Heart right ventricle (tissue), 16 donors: ENCODE measurements at regions not wholly inside any gene's neighbourhood (a gene's known extent, or its start where the extent isn't known, plus 50 kb on each side); places are given as distances from the start of the nearest gene placed in this dataset.
A peak's percentile ranks its signal among the peaks of the same experiment; 100 is the strongest.
"Not testable (repeated sequence)": the region's sequence is repeated elsewhere in the genome, so short reads cannot be mapped to it uniquely, and the experiment has no call there.

Experiments
- ATAC-seq, 8 donors: fragments of 200-7000 bp; cut with Tn5 transposase; one replicate each; pipeline ENCODE4 v1.9.1; 2020; ENCODE audit warnings: mild to moderate bottlenecking in 8 of 8, moderate library complexity in 8 of 8, moderate number of reproducible peaks in 1 of 8
- DNase-seq, 2 donors: peaks; one replicate each; pipeline ENCODE4 v3.0.0-alpha.2; 2020
- H3K27ac ChIP-seq, 10 donors: fragments of 200-600 bp; sonication (generic) in 2 of 10; one replicate each; pipeline versions ENCODE4 v1.5.0 to v1.8.0; 2020 to 2022; ENCODE audit warnings: mild to moderate bottlenecking in 3 of 10
- H3K27me3 ChIP-seq, 7 donors: fragments of 200-600 bp; one replicate each; pipeline ENCODE4 v1.8.0; 2021 to 2022; ENCODE audit warnings: mild to moderate bottlenecking in 2 of 7
- H3K36me3 ChIP-seq, 9 donors: fragments of 200-600 bp; sonication (generic) in 1 of 9; one replicate each; pipeline versions ENCODE4 v1.5.0 to v1.8.0; 2020 to 2022; ENCODE audit warnings: mild to moderate bottlenecking in 2 of 9
- H3K4me1 ChIP-seq, 9 donors: fragments of 200-600 bp; sonication (generic) in 1 of 9; one replicate each; pipeline versions ENCODE4 v1.5.0 to v1.8.0; 2020 to 2022; ENCODE audit warnings: mild to moderate bottlenecking in 4 of 9
- H3K4me3 ChIP-seq, 10 donors: fragments of 200-600 bp; sonication (generic) in 2 of 10; one replicate each; pipeline versions ENCODE4 v1.5.0 to v1.8.0; 2020 to 2022; ENCODE audit warnings: mild to moderate bottlenecking in 7 of 10, moderate library complexity in 2 of 10
- H3K9me3 ChIP-seq, 11 donors: fragments of 200-600 bp in 10 of 11; sonication (generic) in 2 of 11; one replicate each; pipeline versions ENCODE4 v1.5.0 to v1.8.0; 2013 to 2022; ENCODE audit warnings: mild to moderate bottlenecking in 2 of 11, control low read depth in 1 of 11, moderate library complexity in 1 of 11
- WGBS, 2 donors: extraction: QIAGEN DNeasy Blood & Tissue Kit; methylation state at CpG; one replicate each; pipeline ENCODE4 v1.1.7; 2013; ENCODE audit warnings: inconsistent platforms in 1 of 2; 5-methylcytosine and 5-hydroxymethylcytosine counted together
- intact Hi-C, 10 donors: fragments of 100-400 bp; cut with DNase I; formaldehyde crosslinking; loops; one replicate each; pipeline versions ENCODE4 v1.11.1 to v1.14.2; 2022
- TF ChIP-seq, protein P1 (sequence below), 9 donors: fragments of 200-600 bp; sonication (generic) in 2 of 9; IDR thresholded peaks; one replicate each; pipeline versions ENCODE4 v1.5.0 to v1.8.0; 2021 to 2022; ENCODE audit warnings: antibody characterized with exemption in 9 of 9, mild to moderate bottlenecking in 5 of 9, moderate library complexity in 1 of 9
- donor health status: Arrhythmogenic right ventricular cardiomyopathy.
- donor health status: ischemic (EF 13 %, LVEDD 7.1; RV severe dilation, severe dysfunction).
- donor health status: healthy with polysubstance abuse.
- donor health status: DM: no; HTN: yes; CAD: no.
- donor health status: DM: no; HTN: no; CAD: no.
- donor health status: ischemic (EF 25% LVEDD 6.9; RV normal size, moderate dysfunction).
- donor health status: ischemic (EF 25% LVEDD 5.7; RV mildly dilated, moderate dysfunction).
- donor health status: healthy.
- donor health status: DM: yes; HTN: yes; CAD: no.
- donor health status: Ischemic cardiomyopathy.
- donor health status: ischemic (EF 35%, LVEDD 5.7; RV mildly dilated, moderate dysfunction).
- donor health status: nonischemic (EF 11% LVEDD 7.7; RV severe dilation, severe dysfunction).
- donor health status: DM: yes; HTN: yes; CAD: no.
- donor health status: PGD.
- donor health status: ischemic (EF 29% LVEDD 5.4; RV normal size, mild dysfunction).
- donor health status: nonischemic (EF 23%, LVEDD 6.1; RV moderate dilation, normal function).

DNA sequence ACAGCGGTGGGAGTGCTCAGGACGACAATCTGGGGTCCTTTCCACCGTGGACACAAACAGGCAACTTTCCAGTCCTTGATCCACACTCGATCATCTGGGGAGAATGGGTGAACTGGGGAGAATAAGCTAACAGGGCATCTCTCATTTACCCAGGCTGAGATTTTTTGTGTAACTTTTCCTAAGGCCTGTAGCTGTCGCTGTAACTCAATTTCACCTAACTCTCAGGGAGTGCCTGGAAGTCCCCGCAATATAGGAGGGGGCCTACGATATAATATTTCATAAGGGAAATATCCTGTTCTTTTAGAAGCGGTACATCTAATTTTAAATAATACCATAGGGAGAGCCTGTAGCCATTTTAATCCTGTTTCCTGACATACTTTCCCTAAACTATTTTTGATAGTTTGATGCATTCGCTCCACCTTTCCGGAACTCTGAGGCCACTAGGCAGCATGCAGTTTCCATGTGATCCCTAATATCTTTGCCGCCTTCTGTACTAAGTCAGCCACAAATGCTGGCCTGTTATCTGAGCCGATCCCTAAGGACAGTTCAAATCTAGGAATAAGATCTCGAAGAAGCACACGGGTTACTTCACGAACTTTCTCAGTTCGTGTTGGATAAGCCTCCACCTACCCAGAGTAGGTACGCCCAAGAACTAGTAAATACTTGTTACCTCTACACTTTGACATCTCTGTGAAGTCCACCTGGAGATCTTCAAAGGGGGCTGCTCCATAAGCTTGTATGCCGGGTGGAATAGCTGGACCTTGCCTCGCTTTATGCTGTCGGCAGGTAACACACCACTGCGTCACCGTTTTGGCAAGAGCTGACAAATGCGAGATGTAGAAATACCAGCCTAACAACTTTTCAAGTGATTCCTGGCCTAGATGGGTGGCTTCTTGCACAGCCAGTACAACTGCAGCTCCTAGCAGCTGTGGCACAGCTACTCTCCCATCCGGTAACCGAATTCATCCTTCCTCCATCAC is 155.7 kb downstream of the UNC93B1 start:
- TF ChIP-seq, protein P1, sequence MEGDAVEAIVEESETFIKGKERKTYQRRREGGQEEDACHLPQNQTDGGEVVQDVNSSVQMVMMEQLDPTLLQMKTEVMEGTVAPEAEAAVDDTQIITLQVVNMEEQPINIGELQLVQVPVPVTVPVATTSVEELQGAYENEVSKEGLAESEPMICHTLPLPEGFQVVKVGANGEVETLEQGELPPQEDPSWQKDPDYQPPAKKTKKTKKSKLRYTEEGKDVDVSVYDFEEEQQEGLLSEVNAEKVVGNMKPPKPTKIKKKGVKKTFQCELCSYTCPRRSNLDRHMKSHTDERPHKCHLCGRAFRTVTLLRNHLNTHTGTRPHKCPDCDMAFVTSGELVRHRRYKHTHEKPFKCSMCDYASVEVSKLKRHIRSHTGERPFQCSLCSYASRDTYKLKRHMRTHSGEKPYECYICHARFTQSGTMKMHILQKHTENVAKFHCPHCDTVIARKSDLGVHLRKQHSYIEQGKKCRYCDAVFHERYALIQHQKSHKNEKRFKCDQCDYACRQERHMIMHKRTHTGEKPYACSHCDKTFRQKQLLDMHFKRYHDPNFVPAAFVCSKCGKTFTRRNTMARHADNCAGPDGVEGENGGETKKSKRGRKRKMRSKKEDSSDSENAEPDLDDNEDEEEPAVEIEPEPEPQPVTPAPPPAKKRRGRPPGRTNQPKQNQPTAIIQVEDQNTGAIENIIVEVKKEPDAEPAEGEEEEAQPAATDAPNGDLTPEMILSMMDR (IDR thresholded peaks at IDR 0.05) = peak in 7 of 9 donors; percentile 19 to 42 (median 37)
- not testable (repeated sequence) for ATAC-seq, H3K4me3 ChIP-seq, DNase-seq, H3K27ac ChIP-seq, H3K4me1 ChIP-seq, H3K27me3 ChIP-seq, H3K9me3 ChIP-seq, H3K36me3 ChIP-seq
- 66 to 69% methylated on average over 25 of the region's 25 CpGs for WGBS, 2 donors
- intact Hi-C loops = loop anchor here in 1 of 10 donors (10.0 kb wide), 1 partner anchor 107 kb away; no protein-coding TSS in a partner anchor

DNA sequence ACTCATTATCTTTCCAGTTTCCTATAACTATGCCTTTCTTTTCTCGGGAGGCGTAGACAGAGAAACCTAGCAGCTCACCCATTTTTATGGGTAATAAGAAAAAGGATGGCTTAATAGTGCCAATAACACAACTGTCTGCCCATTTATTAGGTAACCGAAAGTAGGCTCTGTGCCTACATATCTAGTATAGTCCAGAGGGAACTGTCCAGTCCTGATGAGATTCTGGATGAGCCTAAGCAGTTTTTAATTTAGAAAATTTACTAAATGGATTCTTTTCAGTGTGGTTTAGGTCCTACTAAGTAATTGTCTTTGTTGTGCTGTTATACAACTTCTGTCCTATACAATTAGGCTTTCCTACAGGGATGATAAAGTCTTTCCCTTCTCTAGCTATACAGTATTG is 157.6 kb downstream of the UNC93B1 start:
- H3K4me1 ChIP-seq, ATAC-seq, DNase-seq, H3K9me3 ChIP-seq, H3K27me3 ChIP-seq, H3K27ac ChIP-seq, H3K4me3 ChIP-seq, H3K36me3 ChIP-seq: not testable (repeated sequence)
- 85 to 95% methylated on average over 3 of the region's 3 CpGs for whole genome bisulfite sequencing, 2 donors
- intact Hi-C loops = loop anchor here in 1 of 10 donors (10.0 kb wide), 1 partner anchor 108 kb away; no protein-coding TSS in a partner anchor

- 18 to 50% methylated on average over 2 to 5 of the region's 5 CpGs for WGBS, 2 donors
- H3K36me3 ChIP-seq, H3K4me3 ChIP-seq, DNase-seq, ATAC-seq, H3K9me3 ChIP-seq, H3K4me1 ChIP-seq, H3K27me3 ChIP-seq, H3K27ac ChIP-seq: not testable (repeated sequence)
- intact Hi-C loops = loop anchor here in 1 of 10 donors (10.0 kb wide), 1 partner anchor 110 kb away; no protein-coding TSS in a partner anchor
Observed at GRCh38 chr11:67845296-67845695, 158.6 kb downstream of the UNC93B1 start.

GRCh38 chr11:67840599-67840998 is 163.3 kb downstream of the UNC93B1 start:
- not testable (repeated sequence) for H3K36me3 ChIP-seq, H3K4me3 ChIP-seq, H3K9me3 ChIP-seq, H3K27ac ChIP-seq, DNase-seq, H3K4me1 ChIP-seq, H3K27me3 ChIP-seq, ATAC-seq
- WGBS, 2 donors = 56 to 57% methylated on average over 7 of the region's 7 CpGs
- intact Hi-C loops = loop anchor here in 1 of 10 donors (10.0 kb wide), 1 partner anchor 114 kb away; no protein-coding TSS in a partner anchor

GRCh38 chr11:67830152-67830551 is 155.7 kb upstream of the ALDH3B2 start:
- intact Hi-C loops, H3K9me3 ChIP-seq, ATAC-seq, H3K27ac ChIP-seq, DNase-seq, H3K4me3 ChIP-seq, H3K36me3 ChIP-seq: not testable (repeated sequence)
- Histone ChIP-seq H3K27me3 (peaks cover 0 to 12% (median 0%) of the 10 kb centered on the region in 7 donors), H3K4me1 (peaks cover 0 to 11% (median 4%) of the 10 kb centered on the region in 9 donors)
- WGBS, 2 donors = 72 to 88% methylated on average over 5 to 6 of the region's 7 CpGs

DNA sequence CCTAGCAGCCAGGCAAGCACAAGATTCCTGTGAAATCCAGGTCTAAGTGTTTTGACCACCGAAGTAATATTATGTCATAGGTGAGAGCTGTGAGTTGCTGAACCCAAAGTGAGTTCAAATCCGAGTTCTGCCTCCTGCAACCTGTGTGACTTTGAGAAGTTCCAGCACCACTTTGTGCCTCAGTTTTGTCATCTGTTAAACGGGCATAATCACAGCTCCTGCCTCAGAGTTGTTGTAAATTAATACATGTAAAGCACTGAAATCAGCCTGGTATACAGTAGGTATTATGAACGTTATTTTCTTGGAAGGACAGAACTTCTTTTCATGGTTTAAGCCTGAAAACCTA is 152.5 kb upstream of the ALDH3B2 start:
- DNase-seq, H3K36me3 ChIP-seq, intact Hi-C loops, H3K4me3 ChIP-seq, ATAC-seq, H3K9me3 ChIP-seq: not testable (repeated sequence)
- 49 to 54% methylated on average over 4 of the region's 4 CpGs for WGBS, 2 donors
- H3K4me1 ChIP-seq = peaks cover 0 to 11% (median 4%) of the 10 kb centered on the region in 9 donors
- H3K27ac ChIP-seq = peak overlapping the region in 1 of 10 donors; percentile 51
- H3K27me3 ChIP-seq = peaks cover 0 to 15% (median 4%) of the 10 kb centered on the region in 7 donors
